Left cardiac atrium (tissue), 4 donors: ENCODE measurements at regions not wholly inside any gene's neighbourhood (a gene's known extent, or its start where the extent isn't known, plus 50 kb on each side); places are given as distances from the start of the nearest gene placed in this dataset.
A peak's percentile ranks its signal among the peaks of the same experiment; 100 is the strongest.

Source experiments
- ATAC-seq, 2 donors: fragments of 200-7000 bp; cut with Tn5 transposase; one replicate each; pipeline ENCODE4 v1.9.1; 2020; ENCODE audit warnings: mild to moderate bottlenecking in 2 of 2, moderate library complexity in 2 of 2
- DNase-seq: peaks from one replicate; pipeline ENCODE4 v3.0.0-alpha.2; 2020
- intact Hi-C, 2 donors: fragments of 100-400 bp; cut with DNase I; formaldehyde crosslinking; loops; one replicate each; pipeline versions ENCODE4 v1.14.1 to v1.15.1; 2022 to 2023
- donor health status: DM: no; HTN: yes; CAD: no.
- donor health status: DM: no; HTN: yes; CAD: no; lungs with severe emphysema.
- donor health status: DM: yes; HTN: yes; CAD: no.
- donor health status: Dilated cardiomyopathy.

- DNase-seq = no peak
- ATAC-seq = no peak
These were observed 216.1 kb upstream of the PMFBP1 start for GRCh38 chr16:72388007-72388406.

GRCh38 chr16:72384651-72385050 is 212.7 kb upstream of the PMFBP1 start:
- intact Hi-C loops = no loop called here
- ATAC-seq = no peak
- no peak for DNase-seq

More at GRCh38 chr16:72388007-72388406, 216.1 kb upstream of the PMFBP1 start:
- intact Hi-C loops = no loop called here

GRCh38 chr16:72380283-72380682 is 208.3 kb upstream of the PMFBP1 start:
- DNase-seq (no peak), ATAC-seq (no peak)
- intact Hi-C loops = no loop called here

GRCh38 chr16:72373201-72373600 is 201.2 kb upstream of the PMFBP1 start:
- intact Hi-C loops = no loop called here
- ATAC-seq = no peak
- DNase-seq = no peak

GRCh38 chr16:72372087-72373045 is 200.4 kb upstream of the PMFBP1 start:
- no peak for ATAC-seq
- intact Hi-C loops = no loop called here
- DNase-seq = no peak

GRCh38 chr16:72371307-72372086 is 199.5 kb upstream of the PMFBP1 start:
- DNase-seq = no peak
- no peak for ATAC-seq
- intact Hi-C loops = no loop called here

- intact Hi-C loops = no loop called here
- no peak for ATAC-seq
- DNase-seq = no peak
These were observed 197.3 kb upstream of the PMFBP1 start for GRCh38 chr16:72369274-72369673.

GRCh38 chr16:72367851-72368250 is 195.9 kb upstream of the PMFBP1 start:
- ATAC-seq (no peak), DNase-seq (no peak)
- intact Hi-C loops = no loop called here

- DNase-seq (no peak), ATAC-seq (no peak)
- intact Hi-C loops = no loop called here
These were observed 191.0 kb upstream of the PMFBP1 start for GRCh38 chr16:72362973-72363372.

- no peak for ATAC-seq
- no peak for DNase-seq
- intact Hi-C loops = no loop called here
These were observed 190.5 kb upstream of the PMFBP1 start for GRCh38 chr16:72362476-72362875.

GRCh38 chr16:72357910-72358309 is 186.0 kb upstream of the PMFBP1 start:
- intact Hi-C loops = no loop called here
- no peak for ATAC-seq
- DNase-seq = no peak

- ATAC-seq = no peak
- intact Hi-C loops = no loop called here
These were observed 183.6 kb upstream of the PMFBP1 start for GRCh38 chr16:72355561-72355960.

GRCh38 chr16:72349719-72350118 is 177.8 kb upstream of the PMFBP1 start:
- DNase-seq (no peak), ATAC-seq (no peak)
- intact Hi-C loops = no loop called here

More at GRCh38 chr16:72355561-72355960, 183.6 kb upstream of the PMFBP1 start:
- DNase-seq = no peak

GRCh38 chr16:72332926-72333325 is 161.0 kb upstream of the PMFBP1 start:
- intact Hi-C loops = no loop called here
- DNase-seq = no peak
- ATAC-seq = no peak

GRCh38 chr16:72324578-72324977 is 152.6 kb upstream of the PMFBP1 start:
- intact Hi-C loops = no loop called here
- ATAC-seq = no peak
- no peak for DNase-seq

GRCh38 chr16:72317446-72317845 is 145.5 kb upstream of the PMFBP1 start:
- ATAC-seq (peak in 1 of 2 donors; percentile 62), DNase-seq (no peak)
- intact Hi-C loops = no loop called here

GRCh38 chr16:72313903-72314302 is 141.9 kb upstream of the PMFBP1 start:
- no peak for ATAC-seq
- DNase-seq = no peak
- intact Hi-C loops = no loop called here

GRCh38 chr16:72312828-72313227 is 140.9 kb upstream of the PMFBP1 start:
- intact Hi-C loops = no loop called here
- ATAC-seq (no peak), DNase-seq (no peak)

- DNase-seq = no peak
- ATAC-seq = no peak
- intact Hi-C loops = no loop called here
These were observed 139.5 kb upstream of the PMFBP1 start for GRCh38 chr16:72311426-72311825.

GRCh38 chr16:72309001-72309400 is 137.0 kb upstream of the PMFBP1 start:
- intact Hi-C loops = no loop called here
- ATAC-seq (no peak), DNase-seq (no peak)
